ENCODE measurements at regions not wholly inside any gene's neighbourhood (a gene's known extent, or its start where the extent isn't known, plus 50 kb on each side); places are given as distances from the start of the nearest gene placed in this dataset.

- H3K9me3 ChIP-seq (ENCODE audit: low read depth) = no peaks in the 10 kb centered on the region
These were observed 169.9 kb downstream of the EN1 start for GRCh38 chr2:118677546-118677945.

GRCh38 chr2:118675531-118675930 is 171.9 kb downstream of the EN1 start:
- no peak for DNase-seq (ENCODE audit: low spot score)
- no peak overlapping the region for H3K4me3 Mint-ChIP-seq
- Histone ChIP-seq H3K27ac (no peak overlapping the region), H3K4me1 (no peaks in the 10 kb centered on the region), H3F3A (ENCODE audit: low read depth) (no peaks in the 10 kb centered on the region), H3K4me2 (no peak overlapping the region), H4K20me1 (ENCODE audit: low read depth) (no peaks in the 10 kb centered on the region), H3K9me3 (ENCODE audit: low read depth) (no peaks in the 10 kb centered on the region), H3K79me2 (ENCODE audit: low read depth) (no peaks in the 10 kb centered on the region), H3K9ac (no peak overlapping the region), H3K4me3 (no peak overlapping the region), H2AFZ (replicated peaks) (no peak overlapping the region), H3K36me3 (no peaks in the 10 kb centered on the region), H3K27me3 (no peaks in the 10 kb centered on the region)
- peaks cover 12% of the 10 kb centered on the region for H3K27me3 Mint-ChIP-seq (ENCODE audit: insufficient read depth, low read depth)
- TF ChIP-seq EZH2 (IDR thresholded peaks at IDR 0.05) (no peak), EZH2phosphoT487 (IDR thresholded peaks at IDR 0.05) (no peak), CTCF (IDR thresholded peaks at IDR 0.05) (no peak)
- H3K36me3 Mint-ChIP-seq = no peaks in the 10 kb centered on the region
- H3K27ac Mint-ChIP-seq = no peak overlapping the region
- no peaks in the 10 kb centered on the region for H3K9me3 Mint-ChIP-seq
- peaks cover 10% of the 10 kb centered on the region for H3K4me1 Mint-ChIP-seq

More at GRCh38 chr2:118677546-118677945, 169.9 kb downstream of the EN1 start:
- Histone ChIP-seq H4K20me1 (ENCODE audit: low read depth) (no peaks in the 10 kb centered on the region), H2AFZ (replicated peaks) (no peak overlapping the region), H3K27me3 (no peaks in the 10 kb centered on the region), H3K4me1 (no peaks in the 10 kb centered on the region), H3K4me3 (no peak overlapping the region), H3F3A (ENCODE audit: low read depth) (no peaks in the 10 kb centered on the region), H3K4me2 (no peak overlapping the region), H3K36me3 (no peaks in the 10 kb centered on the region), H3K79me2 (ENCODE audit: low read depth) (no peaks in the 10 kb centered on the region), H3K9ac (no peak overlapping the region), H3K27ac (no peak overlapping the region)
- DNase-seq (ENCODE audit: low spot score) = no peak
- TF ChIP-seq EZH2phosphoT487 (IDR thresholded peaks at IDR 0.05) (no peak), EZH2 (IDR thresholded peaks at IDR 0.05) (no peak), CTCF (IDR thresholded peaks at IDR 0.05) (no peak)
- no peak overlapping the region for H3K27ac Mint-ChIP-seq
- no peaks in the 10 kb centered on the region for H3K4me1 Mint-ChIP-seq
- H3K27me3 Mint-ChIP-seq (ENCODE audit: insufficient read depth, low read depth) = peaks cover 10% of the 10 kb centered on the region
- H3K4me3 Mint-ChIP-seq = no peak overlapping the region
- H3K9me3 Mint-ChIP-seq = peaks cover 3% of the 10 kb centered on the region
- no peaks in the 10 kb centered on the region for H3K36me3 Mint-ChIP-seq

GRCh38 chr2:118672571-118673158 is 174.8 kb downstream of the EN1 start:
- Mint-ChIP-seq H3K27ac (no peak overlapping the region), H3K36me3 (no peaks in the 10 kb centered on the region), H3K4me3 (no peak overlapping the region), H3K9me3 (no peaks in the 10 kb centered on the region), H3K4me1 (peaks cover 28% of the 10 kb centered on the region), H3K27me3 (ENCODE audit: insufficient read depth, low read depth) (peaks cover 10% of the 10 kb centered on the region)
- H3K27me3 ChIP-seq = no peaks in the 10 kb centered on the region
- DNase-seq (ENCODE audit: low spot score) = no peak
- H2AFZ ChIP-seq (replicated peaks) = no peak overlapping the region
- H3K4me3 ChIP-seq = no peak overlapping the region
- H3K9ac ChIP-seq = no peak overlapping the region
- no peak for TF ChIP-seq EZH2 (IDR thresholded peaks at IDR 0.05)
- TF ChIP-seq CTCF (IDR thresholded peaks at IDR 0.05) = no peak
- no peak for TF ChIP-seq EZH2phosphoT487 (IDR thresholded peaks at IDR 0.05)
- no peaks in the 10 kb centered on the region for H3K36me3 ChIP-seq
- H3K4me1 ChIP-seq = peaks cover 7% of the 10 kb centered on the region
- H3K9me3 ChIP-seq (ENCODE audit: low read depth) = no peaks in the 10 kb centered on the region
- no peak overlapping the region for H3K27ac ChIP-seq
- H3F3A ChIP-seq (ENCODE audit: low read depth) = no peaks in the 10 kb centered on the region
- no peaks in the 10 kb centered on the region for H4K20me1 ChIP-seq (ENCODE audit: low read depth)
- H3K79me2 ChIP-seq (ENCODE audit: low read depth) = no peaks in the 10 kb centered on the region
- H3K4me2 ChIP-seq = no peak overlapping the region

All from neural progenitor cell (in vitro differentiated cells).